ENCODE measurements at regions not wholly inside any gene's neighbourhood (a gene's known extent, or its start where the extent isn't known, plus 50 kb on each side); places are given as distances from the start of the nearest gene placed in this dataset.

GRCh38 chr1:91151702-91152101, 129.9 kb upstream of the ZNF644 start:
- Histone ChIP-seq H3K9me3 (replicated peaks) (no peaks in the 10 kb centered on the region), H3K36me3 (no peaks in the 10 kb centered on the region), H3K4me3 (no peak overlapping the region), H3K27me3 (ENCODE audit: low read depth) (peaks cover 3% of the 10 kb centered on the region), H3K27ac (replicated peaks) (no peak overlapping the region), H3K4me1 (no peaks in the 10 kb centered on the region)
- no peak for DNase-seq
- intact Hi-C loops (cut with micrococcal nuclease): no loop called here
- TF ChIP-seq CTCF (IDR thresholded peaks at IDR 0.05; ENCODE audit: borderline replicate concordance): no peak

GRCh38 chr1:91148641-91149069, 126.8 kb upstream of the ZNF644 start:
- no peak for DNase-seq
- no peak overlapping the region for H3K4me3 ChIP-seq

GRCh38 chr1:91141858-91142257, 120.0 kb upstream of the ZNF644 start:
- H3K27ac ChIP-seq (replicated peaks): no peak overlapping the region
- no peak for TF ChIP-seq CTCF (IDR thresholded peaks at IDR 0.05; ENCODE audit: borderline replicate concordance)
- H3K4me1 ChIP-seq: no peaks in the 10 kb centered on the region
- H3K9me3 ChIP-seq (replicated peaks): no peaks in the 10 kb centered on the region
- no peaks in the 10 kb centered on the region for H3K27me3 ChIP-seq (ENCODE audit: low read depth)
- intact Hi-C loops (cut with micrococcal nuclease): no loop called here
- no peak overlapping the region for H3K4me3 ChIP-seq
- no peaks in the 10 kb centered on the region for H3K36me3 ChIP-seq
- no peak for DNase-seq

More at GRCh38 chr1:91148641-91149069, 126.8 kb upstream of the ZNF644 start:
- Histone ChIP-seq H3K4me1 (no peaks in the 10 kb centered on the region), H3K9me3 (replicated peaks) (no peaks in the 10 kb centered on the region), H3K27ac (replicated peaks) (no peak overlapping the region), H3K36me3 (no peaks in the 10 kb centered on the region), H3K27me3 (ENCODE audit: low read depth) (no peaks in the 10 kb centered on the region)
- intact Hi-C loops (cut with micrococcal nuclease): no loop called here
- TF ChIP-seq CTCF (IDR thresholded peaks at IDR 0.05; ENCODE audit: borderline replicate concordance): no peak

- H3K4me1 ChIP-seq: no peaks in the 10 kb centered on the region
Measured at GRCh38 chr1:91138959-91139358, 117.1 kb upstream of the ZNF644 start.

GRCh38 chr1:91137173-91137852, 115.5 kb upstream of the ZNF644 start:
- no peak for DNase-seq
- Histone ChIP-seq H3K4me3 (no peak overlapping the region), H3K4me1 (no peaks in the 10 kb centered on the region), H3K9me3 (replicated peaks) (no peaks in the 10 kb centered on the region), H3K27me3 (ENCODE audit: low read depth) (peaks cover under 1% of the 10 kb centered on the region), H3K36me3 (no peaks in the 10 kb centered on the region), H3K27ac (replicated peaks) (no peak overlapping the region)
- no peak for TF ChIP-seq CTCF (IDR thresholded peaks at IDR 0.05; ENCODE audit: borderline replicate concordance)
- intact Hi-C loops (cut with micrococcal nuclease): no loop called here

More at GRCh38 chr1:91138959-91139358, 117.1 kb upstream of the ZNF644 start:
- H3K4me3 ChIP-seq: no peak overlapping the region
- no peak for TF ChIP-seq CTCF (IDR thresholded peaks at IDR 0.05; ENCODE audit: borderline replicate concordance)
- no peaks in the 10 kb centered on the region for H3K36me3 ChIP-seq
- no peak overlapping the region for H3K27ac ChIP-seq (replicated peaks)
- no peaks in the 10 kb centered on the region for H3K9me3 ChIP-seq (replicated peaks)
- intact Hi-C loops (cut with micrococcal nuclease): no loop called here
- no peaks in the 10 kb centered on the region for H3K27me3 ChIP-seq (ENCODE audit: low read depth)
- DNase-seq: no peak
